OCI-LY3 (cell line): ENCODE measurements at regions not wholly inside any gene's neighbourhood (a gene's known extent, or its start where the extent isn't known, plus 50 kb on each side); places are given as distances from the start of the nearest gene placed in this dataset.

Experiments used
- H2AFZ ChIP-seq: fragments of 200-600, 300-600 bp; shearing (Covaris generic); 2 replicates; pipeline ENCODE4 v1.6.0; 2014; ENCODE audit warnings: antibody characterized with exemption, low read depth, low read length
- H3K27ac ChIP-seq: fragments of 200-600, 300-600 bp; sonication (generic); 2 replicates; pipeline ENCODE4 v1.5.1; 2014; ENCODE audit warnings: mild to moderate bottlenecking, low read length, moderate library complexity, mixed read lengths
- H3K27me3 ChIP-seq: fragments of 200-600, 300-600 bp; sonication (generic); 2 replicates; pipeline ENCODE4 v1.6.1; 2014; ENCODE audit warnings: low read depth, low read length, mixed read lengths
- H3K36me3 ChIP-seq: fragments of 200-600, 300-600 bp; sonication (generic); replicated peaks from 2 replicates; pipeline ENCODE3; 2014; ENCODE audit warnings: low read depth, low read length, mixed read lengths
- H3K4me1 ChIP-seq: fragments of 300-600, 200-600 bp; sonication (generic); 2 replicates; pipeline ENCODE4 v1.6.1; 2014; ENCODE audit warnings: low read length, mixed read lengths
- H3K4me2 ChIP-seq: fragments of 200-600, 300-600 bp; sonication (generic); 2 replicates; pipeline ENCODE4 v1.6.1; 2014; ENCODE audit warnings: low read length, mixed read lengths
- H3K4me3 ChIP-seq: fragments of 300-600, 200-600 bp; sonication (generic); 2 replicates; pipeline ENCODE4 v1.5.1; 2014; ENCODE audit warnings: antibody characterized with exemption, mild to moderate bottlenecking, low read length, moderate library complexity
- H3K79me2 ChIP-seq: fragments of 300-600, 200-600 bp; shearing (Covaris generic); 2 replicates; pipeline ENCODE4 v1.6.1; 2014; ENCODE audit warnings: mild to moderate bottlenecking, low read length, mixed read lengths
- H3K9ac ChIP-seq: fragments of 300-600, 200-600 bp; shearing (Covaris generic); 2 replicates; pipeline ENCODE4 v1.6.0; 2014; ENCODE audit warnings: mild to moderate bottlenecking, low read length, moderate library complexity
- H3K9me3 ChIP-seq: fragments of 200-600, 300-600 bp; shearing (Covaris generic); 2 replicates; pipeline ENCODE4 v1.6.1; 2014; ENCODE audit warnings: low read length, mixed read lengths; ENCODE audit not compliant: insufficient read depth
- H4K20me1 ChIP-seq: fragments of 200-600, 300-600 bp; sonication (generic); 2 replicates; pipeline ENCODE4 v1.6.1; 2016; ENCODE audit warnings: low read length, mixed read lengths; ENCODE audit not compliant: insufficient read depth
- EZH2phosphoT487 ChIP-seq: fragments of 200-600 bp; shearing (Covaris generic); IDR thresholded peaks from 2 replicates; pipeline ENCODE4 v1.6.1; 2018; ENCODE audit warnings: antibody characterized with exemption, mixed run types, low read depth
- TF ChIP-seq, protein P1 (sequence below): fragments of 200-600, 300-600 bp; sonication (generic); IDR thresholded peaks from 2 replicates; pipeline ENCODE4 v1.5.1; 2014; ENCODE audit warnings: antibody characterized with exemption, low read length, low read depth

DNA sequence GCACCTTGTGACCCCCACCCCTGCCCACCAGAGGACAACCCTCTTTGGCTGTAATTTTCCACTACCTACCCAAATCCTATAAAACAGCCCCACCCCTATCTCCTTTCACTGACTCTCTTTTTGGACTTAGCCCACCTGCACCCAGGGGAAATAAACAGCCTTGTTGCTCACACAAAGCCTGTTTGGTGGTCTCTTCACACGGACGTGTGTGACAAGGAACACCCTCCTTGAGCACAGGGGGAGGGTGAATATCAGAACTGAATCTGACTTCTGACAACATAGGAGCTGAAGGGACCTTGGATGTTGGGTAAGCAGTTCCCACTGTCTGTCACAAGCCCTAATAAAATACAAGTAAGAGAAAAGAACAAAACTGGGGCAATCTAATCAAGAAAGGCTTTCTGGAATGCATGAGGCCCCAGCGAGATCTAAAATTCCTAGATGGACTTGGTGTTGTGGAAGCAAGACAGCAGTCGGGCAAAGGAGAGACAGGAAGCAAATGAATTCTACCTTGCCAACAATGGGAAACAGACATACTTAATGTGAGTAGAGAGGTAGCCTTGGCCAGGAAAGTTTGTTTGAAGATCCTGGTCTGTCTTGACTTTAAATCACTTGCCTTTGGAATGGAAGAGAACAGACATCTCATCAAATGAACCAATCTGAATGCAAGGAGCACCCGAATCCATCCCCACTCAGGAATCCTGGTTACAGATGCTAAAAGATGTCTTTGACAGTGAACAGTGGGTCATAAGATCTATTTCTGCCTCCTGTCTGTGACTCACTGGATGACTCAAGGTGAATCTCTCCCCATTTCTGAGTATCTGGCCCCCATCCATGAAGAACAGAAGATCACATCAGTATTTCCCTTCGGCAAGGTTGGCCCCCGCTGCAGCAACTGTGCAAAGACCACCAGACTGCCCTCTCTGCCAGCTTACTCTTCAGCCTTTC, 53.3 kb downstream of the OLFML3 start:
- no peak overlapping the region for H3K27ac ChIP-seq
- no peaks in the 10 kb centered on the region for H4K20me1 ChIP-seq
- H3K9me3 ChIP-seq, result no peaks in the 10 kb centered on the region
- TF ChIP-seq EZH2phosphoT487, result no peak
- TF ChIP-seq, protein P1, sequence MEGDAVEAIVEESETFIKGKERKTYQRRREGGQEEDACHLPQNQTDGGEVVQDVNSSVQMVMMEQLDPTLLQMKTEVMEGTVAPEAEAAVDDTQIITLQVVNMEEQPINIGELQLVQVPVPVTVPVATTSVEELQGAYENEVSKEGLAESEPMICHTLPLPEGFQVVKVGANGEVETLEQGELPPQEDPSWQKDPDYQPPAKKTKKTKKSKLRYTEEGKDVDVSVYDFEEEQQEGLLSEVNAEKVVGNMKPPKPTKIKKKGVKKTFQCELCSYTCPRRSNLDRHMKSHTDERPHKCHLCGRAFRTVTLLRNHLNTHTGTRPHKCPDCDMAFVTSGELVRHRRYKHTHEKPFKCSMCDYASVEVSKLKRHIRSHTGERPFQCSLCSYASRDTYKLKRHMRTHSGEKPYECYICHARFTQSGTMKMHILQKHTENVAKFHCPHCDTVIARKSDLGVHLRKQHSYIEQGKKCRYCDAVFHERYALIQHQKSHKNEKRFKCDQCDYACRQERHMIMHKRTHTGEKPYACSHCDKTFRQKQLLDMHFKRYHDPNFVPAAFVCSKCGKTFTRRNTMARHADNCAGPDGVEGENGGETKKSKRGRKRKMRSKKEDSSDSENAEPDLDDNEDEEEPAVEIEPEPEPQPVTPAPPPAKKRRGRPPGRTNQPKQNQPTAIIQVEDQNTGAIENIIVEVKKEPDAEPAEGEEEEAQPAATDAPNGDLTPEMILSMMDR, result no peak
- H3K36me3 ChIP-seq, result no peaks in the 10 kb centered on the region
- no peak overlapping the region for H2AFZ ChIP-seq
- H3K27me3 ChIP-seq, result no peaks in the 10 kb centered on the region
- H3K4me3 ChIP-seq, result no peak overlapping the region
- no peak overlapping the region for H3K4me2 ChIP-seq
- no peaks in the 10 kb centered on the region for H3K79me2 ChIP-seq
- H3K9ac ChIP-seq, result no peak overlapping the region
- no peaks in the 10 kb centered on the region for H3K4me1 ChIP-seq

- Histone ChIP-seq H3K79me2 (no peaks in the 10 kb centered on the region), H3K4me1 (no peaks in the 10 kb centered on the region), H3K9ac (no peak overlapping the region), H3K4me2 (no peak overlapping the region), H4K20me1 (no peaks in the 10 kb centered on the region), H3K4me3 (no peak overlapping the region), H2AFZ (no peak overlapping the region), H3K27ac (no peak overlapping the region), H3K9me3 (no peaks in the 10 kb centered on the region), H3K36me3 (no peaks in the 10 kb centered on the region), H3K27me3 (no peaks in the 10 kb centered on the region)
- TF ChIP-seq, protein P1, result peak; percentile 34
- no peak for TF ChIP-seq EZH2phosphoT487
Measured at GRCh38 chr1:114033216-114033706, 54.0 kb downstream of the OLFML3 start.

GRCh38 chr1:114033961-114034360, 54.7 kb downstream of the OLFML3 start:
- Histone ChIP-seq H3K9me3 (no peaks in the 10 kb centered on the region), H3K4me1 (no peaks in the 10 kb centered on the region), H3K27me3 (no peaks in the 10 kb centered on the region), H3K27ac (no peak overlapping the region), H4K20me1 (no peaks in the 10 kb centered on the region), H3K36me3 (no peaks in the 10 kb centered on the region), H3K4me2 (no peak overlapping the region), H3K79me2 (no peaks in the 10 kb centered on the region), H3K9ac (no peak overlapping the region), H3K4me3 (no peak overlapping the region), H2AFZ (no peak overlapping the region)
- TF ChIP-seq, protein P1, result no peak
- TF ChIP-seq EZH2phosphoT487, result no peak

GRCh38 chr1:114034567-114035303, 55.5 kb downstream of the OLFML3 start:
- Histone ChIP-seq H3K9me3 (no peaks in the 10 kb centered on the region), H2AFZ (no peak overlapping the region), H3K4me2 (no peak overlapping the region), H3K4me1 (no peaks in the 10 kb centered on the region), H3K27me3 (no peaks in the 10 kb centered on the region), H4K20me1 (no peaks in the 10 kb centered on the region), H3K27ac (no peak overlapping the region), H3K36me3 (no peaks in the 10 kb centered on the region), H3K4me3 (no peak overlapping the region), H3K79me2 (no peaks in the 10 kb centered on the region), H3K9ac (no peak overlapping the region)
- TF ChIP-seq, protein P1, result no peak
- no peak for TF ChIP-seq EZH2phosphoT487
